GM19238 (cell line): ENCODE measurements at regions not wholly inside any gene's neighbourhood (a gene's known extent, or its start where the extent isn't known, plus 50 kb on each side); places are given as distances from the start of the nearest gene placed in this dataset.

Experiments
- DNase-seq: peaks from one replicate; pipeline ENCODE4 v3.0.0; 2011; ENCODE audit warnings: low spot score; ENCODE audit not compliant: insufficient read length

GRCh38 chr22:48644108-48644507 is 1183.6 kb downstream of the BRD1 start:
- no peak for DNase-seq

GRCh38 chr22:48643066-48643731 is 1184.5 kb downstream of the BRD1 start:
- DNase-seq = no peak

- no peak for DNase-seq
Measured at GRCh38 chr22:48642550-48642949, 1185.1 kb downstream of the BRD1 start.

DNA sequence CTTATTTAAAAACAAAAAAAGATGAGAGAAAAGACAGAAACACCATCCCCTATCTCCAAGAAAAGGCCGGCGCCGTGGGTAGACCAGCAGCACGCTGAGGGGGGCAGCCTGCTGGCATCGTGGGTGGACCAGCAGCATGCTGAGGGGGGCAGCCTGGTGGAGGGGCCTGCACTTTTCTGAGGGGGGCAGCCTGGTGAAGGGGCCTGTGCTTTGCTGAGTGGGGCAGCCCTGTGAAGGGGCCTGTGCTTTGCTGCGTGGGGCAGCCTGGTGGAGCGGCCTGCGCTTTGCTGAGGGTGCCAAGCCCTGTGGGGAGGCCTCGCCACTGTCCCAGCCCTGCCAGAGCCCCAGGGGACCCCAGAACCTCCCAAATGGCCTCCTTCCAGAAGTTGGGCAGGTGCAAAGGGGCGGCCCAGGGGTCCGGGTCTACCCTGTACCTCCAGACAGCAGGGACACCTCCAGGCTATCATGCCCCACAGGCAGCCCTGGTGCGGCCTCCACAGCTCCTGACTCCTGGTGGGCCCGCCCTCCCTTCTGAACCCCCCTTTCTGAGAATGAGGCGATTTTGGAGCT is 1185.7 kb downstream of the BRD1 start:
- no peak for DNase-seq

DNA sequence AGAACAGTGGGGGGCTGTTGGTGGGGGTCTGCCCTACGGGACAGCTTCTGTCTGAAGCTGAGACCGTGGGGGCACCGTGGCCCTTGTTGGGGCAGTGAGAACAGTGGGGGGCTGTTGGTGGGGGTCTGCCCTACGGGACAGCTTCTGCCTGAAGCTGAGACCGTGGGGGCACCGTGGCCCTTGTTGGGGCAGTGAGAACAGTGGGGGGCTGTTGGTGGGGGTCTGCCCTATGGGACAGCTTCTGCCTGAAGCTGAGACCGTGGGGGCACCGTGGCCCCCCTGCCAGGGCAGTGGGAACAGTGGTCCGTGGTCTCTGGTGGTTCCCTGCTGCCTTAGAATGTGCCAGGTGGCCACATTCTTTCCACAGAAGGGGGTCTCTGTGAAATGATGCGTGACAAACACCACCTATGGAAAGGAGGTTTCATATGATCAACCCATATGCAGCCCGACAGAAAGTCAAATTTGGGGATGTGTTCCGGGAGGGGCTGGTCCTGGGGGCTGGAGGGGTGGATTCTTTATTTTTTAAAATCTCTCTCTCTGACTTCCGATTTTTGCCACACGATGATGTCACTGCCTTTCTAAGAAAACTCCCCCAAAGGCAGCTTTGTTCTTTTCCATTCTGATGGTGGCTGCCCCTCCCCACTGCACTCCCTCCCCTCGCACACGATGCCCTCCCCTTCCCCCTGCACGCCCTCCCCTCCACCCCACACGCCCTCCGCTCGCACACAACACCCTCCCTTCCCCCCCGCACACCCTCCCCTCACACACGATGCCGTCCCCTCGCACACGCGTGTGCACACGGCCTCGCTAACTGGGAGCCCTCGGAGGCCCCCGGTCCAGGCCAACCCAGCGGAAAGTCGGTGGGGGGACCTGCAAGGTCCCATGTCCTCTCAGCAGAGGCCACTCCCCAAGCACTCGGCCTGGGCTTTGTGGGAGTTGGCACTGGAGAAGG is 1186.5 kb downstream of the BRD1 start:
- DNase-seq = no peak

DNA sequence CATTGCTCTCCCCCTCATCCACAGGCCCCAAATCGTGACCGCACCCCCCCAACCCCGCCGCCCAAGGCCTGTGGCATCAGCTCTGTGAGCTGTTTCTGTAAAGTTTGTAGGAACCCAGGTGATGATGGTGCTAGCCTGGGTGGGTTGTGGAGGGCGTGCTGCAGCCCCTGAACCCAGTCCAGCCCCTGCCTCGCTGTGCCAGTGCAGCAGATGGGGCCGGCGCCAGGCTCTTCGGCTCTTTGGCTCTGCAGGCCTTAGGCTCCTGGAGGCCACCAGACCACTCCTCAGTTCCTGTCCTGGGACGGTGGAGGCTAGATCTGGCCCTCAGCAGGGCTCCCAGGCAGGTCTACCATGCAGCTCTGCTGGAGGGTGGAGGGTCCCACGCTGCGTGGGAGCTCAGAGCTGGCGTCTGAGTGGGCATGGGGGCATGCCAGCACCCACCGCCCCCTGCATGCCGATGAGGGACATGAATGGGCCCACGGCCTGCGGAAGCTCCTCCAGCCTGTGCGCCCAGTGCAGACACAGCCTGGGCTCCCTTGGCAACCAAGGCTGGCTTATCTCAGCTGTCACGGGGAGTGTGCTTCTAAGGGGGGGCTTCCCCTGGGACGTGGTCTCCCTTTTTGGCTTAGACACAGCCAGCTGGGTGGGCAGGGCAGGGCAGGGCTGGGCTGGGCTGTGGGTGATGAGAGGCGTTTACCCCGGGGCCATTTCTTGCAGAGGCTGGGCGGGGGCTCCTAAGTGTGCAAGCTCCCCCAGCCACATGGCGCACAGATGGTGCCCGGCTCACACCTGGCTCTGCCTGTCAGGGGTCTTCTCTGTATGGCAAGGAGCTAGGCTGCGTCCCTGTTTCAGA is 1187.6 kb downstream of the BRD1 start:
- no peak for DNase-seq

DNA sequence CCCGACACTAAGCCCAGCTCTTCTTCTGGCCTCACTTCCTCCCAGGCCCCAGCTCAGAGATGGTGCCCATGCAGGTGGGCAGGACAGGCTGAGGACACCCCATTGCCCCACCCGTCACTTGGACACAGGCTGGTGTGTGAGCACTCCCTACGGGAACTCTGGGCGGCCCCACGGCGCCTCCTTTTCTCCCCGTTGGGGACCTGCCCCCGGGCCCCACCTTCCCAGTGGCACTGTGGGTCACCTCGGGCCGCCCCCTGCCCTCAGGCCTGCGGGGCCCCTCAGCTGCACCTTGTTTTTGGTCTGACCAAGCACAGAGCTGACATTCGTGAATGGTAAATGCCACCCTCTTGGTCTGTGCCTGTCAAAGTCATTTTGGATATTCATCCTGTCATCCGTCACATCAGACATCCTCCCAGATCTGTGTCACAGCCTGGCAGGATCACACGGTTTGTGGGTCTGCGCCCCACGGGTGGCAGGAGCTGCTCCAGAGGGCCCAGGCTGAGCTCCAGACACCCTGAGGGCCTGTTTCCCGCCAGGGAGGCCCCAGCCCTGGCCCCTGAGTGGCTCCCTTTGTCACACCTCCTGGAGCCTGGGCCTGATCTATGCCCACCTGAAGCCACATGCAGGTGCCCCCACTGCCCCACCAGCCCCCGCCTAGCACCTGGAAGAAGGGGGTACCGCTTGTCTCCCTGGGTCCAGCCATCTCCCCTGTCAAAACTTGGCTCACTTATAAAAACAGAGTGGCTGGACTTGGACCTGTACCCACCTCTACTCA is 1188.5 kb downstream of the BRD1 start:
- no peak for DNase-seq

- DNase-seq = no peak
Measured at GRCh38 chr22:48637231-48637630, 1190.4 kb downstream of the BRD1 start.

DNA sequence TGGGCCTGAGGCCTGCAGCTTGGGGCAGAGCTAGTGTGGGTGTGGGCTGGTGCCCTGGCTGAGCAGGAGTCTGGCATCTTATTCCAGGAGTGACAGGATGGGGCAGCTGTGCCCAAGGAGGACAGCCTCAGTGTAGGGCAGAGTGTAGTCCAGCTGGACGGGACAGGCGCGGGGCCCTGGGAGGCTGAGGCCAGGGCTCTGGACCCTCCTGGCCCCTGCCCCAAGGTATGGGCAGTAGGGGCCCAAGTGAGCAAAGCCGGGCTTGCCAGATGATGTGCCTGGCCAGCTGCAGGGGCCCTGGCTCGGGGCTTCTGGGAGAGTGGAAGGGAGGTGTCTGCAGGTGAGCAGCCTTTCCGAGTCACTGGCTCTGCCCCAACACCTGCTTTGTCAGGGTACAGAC is 1190.9 kb downstream of the BRD1 start:
- no peak for DNase-seq

GRCh38 chr22:48635816-48636215 is 1191.9 kb downstream of the BRD1 start:
- no peak for DNase-seq

GRCh38 chr22:48635031-48635430 is 1192.6 kb downstream of the BRD1 start:
- DNase-seq = no peak

GRCh38 chr22:48633996-48634836 is 1193.5 kb downstream of the BRD1 start:
- no peak for DNase-seq

GRCh38 chr22:48632646-48633246 is 1194.9 kb downstream of the BRD1 start:
- no peak for DNase-seq

DNA sequence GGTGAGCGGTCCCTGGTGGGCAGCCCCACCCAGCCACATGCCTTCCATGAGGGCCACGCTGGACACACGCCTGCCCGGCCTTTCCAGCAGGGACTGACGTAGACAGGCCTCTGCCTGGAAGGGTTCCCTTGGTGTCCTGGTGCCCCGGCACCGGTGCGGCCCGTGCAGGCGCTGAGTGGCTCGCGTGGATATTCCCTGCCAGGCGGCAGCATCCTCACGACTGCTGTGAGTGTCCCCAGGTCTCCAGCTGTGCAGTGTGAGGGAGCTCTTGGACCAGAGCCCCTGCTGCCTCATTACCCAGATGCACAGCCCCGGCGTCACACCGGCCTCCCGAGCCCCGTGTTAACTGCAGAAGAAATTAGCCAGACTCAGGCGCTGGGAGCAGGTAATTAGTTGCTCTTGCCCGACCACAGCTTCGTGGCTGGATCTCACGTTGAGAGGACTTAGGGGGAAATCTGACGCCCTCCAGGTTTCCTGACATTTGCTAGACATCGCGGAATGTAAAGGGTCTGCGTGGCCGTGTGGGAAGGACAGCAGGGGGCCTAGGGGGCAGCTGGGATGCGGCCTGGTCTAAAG is 1196.3 kb downstream of the BRD1 start:
- no peak for DNase-seq

- DNase-seq = no peak
Measured at GRCh38 chr22:48630848-48631247, 1196.8 kb downstream of the BRD1 start.

DNA sequence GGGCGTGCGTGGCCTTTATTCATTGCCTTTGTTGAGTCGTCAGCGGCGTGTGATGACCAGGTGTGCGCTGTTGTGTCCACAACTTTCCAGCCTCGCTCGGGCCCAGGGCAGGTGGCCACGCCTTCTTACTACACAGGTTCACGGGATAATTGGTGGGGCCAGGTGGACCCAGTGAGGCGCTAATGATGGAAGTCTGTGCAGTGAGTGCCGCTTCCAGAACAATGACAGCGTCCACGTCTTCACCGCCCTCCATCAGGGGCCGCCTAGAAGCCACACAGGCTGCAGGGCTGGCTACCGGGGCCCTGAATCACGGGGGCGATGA is 1197.3 kb downstream of the BRD1 start:
- no peak for DNase-seq

GRCh38 chr22:48629631-48630432 is 1197.8 kb downstream of the BRD1 start:
- no peak for DNase-seq

- DNase-seq = no peak
Measured at GRCh38 chr22:48628891-48629543, 1198.7 kb downstream of the BRD1 start.
